Mucosa of stomach (tissue), 1 donor: ENCODE measurements at regions not wholly inside any gene's neighbourhood (a gene's known extent, or its start where the extent isn't known, plus 50 kb on each side); places are given as distances from the start of the nearest gene placed in this dataset.

Experiments used
- H3K27me3 ChIP-seq: one replicate; pipeline ENCODE4 v1.7.0; 2013; ENCODE audit warnings: mild to moderate bottlenecking, low read length; ENCODE audit not compliant: control insufficient read depth, insufficient read depth
- H3K36me3 ChIP-seq: one replicate; pipeline ENCODE4 v1.7.0; 2013; ENCODE audit warnings: low read length; ENCODE audit not compliant: control insufficient read depth, insufficient read depth
- H3K4me1 ChIP-seq: one replicate; pipeline ENCODE4 v1.7.0; 2013; ENCODE audit warnings: mild to moderate bottlenecking, low read length; ENCODE audit not compliant: control insufficient read depth, insufficient read depth
- H3K4me3 ChIP-seq: one replicate; pipeline ENCODE4 v1.7.0; 2013; ENCODE audit warnings: low read length
- H3K9ac ChIP-seq: one replicate; pipeline ENCODE4 v1.7.0; 2013; ENCODE audit warnings: mild to moderate bottlenecking, low read length, moderate library complexity
- H3K9me3 ChIP-seq: one replicate; pipeline ENCODE4 v1.7.0; 2013; ENCODE audit warnings: mild to moderate bottlenecking, low read length, moderate library complexity; ENCODE audit not compliant: control insufficient read depth
- donor health status: Pancreatic carcinoma.

GRCh38 chr1:56415258-56415657 lies 164.1 kb downstream of the PLPP3 start:
- Histone ChIP-seq H3K9ac (no peak overlapping the region), H3K4me3 (no peak overlapping the region), H3K4me1 (peaks cover 45% of the 10 kb centered on the region), H3K27me3 (no peaks in the 10 kb centered on the region), H3K36me3 (no peaks in the 10 kb centered on the region), H3K9me3 (no peaks in the 10 kb centered on the region)

GRCh38 chr1:56414728-56415224 lies 164.6 kb downstream of the PLPP3 start:
- Histone ChIP-seq H3K36me3 (no peaks in the 10 kb centered on the region), H3K4me1 (peaks cover 45% of the 10 kb centered on the region), H3K9me3 (no peaks in the 10 kb centered on the region), H3K9ac (no peak overlapping the region), H3K4me3 (no peak overlapping the region), H3K27me3 (no peaks in the 10 kb centered on the region)

- H3K9ac ChIP-seq = no peak overlapping the region
- H3K27me3 ChIP-seq = no peaks in the 10 kb centered on the region
- H3K36me3 ChIP-seq = no peaks in the 10 kb centered on the region
- H3K4me1 ChIP-seq = peaks cover 45% of the 10 kb centered on the region
- H3K9me3 ChIP-seq = no peaks in the 10 kb centered on the region
- no peak overlapping the region for H3K4me3 ChIP-seq
Measured at GRCh38 chr1:56413671-56414199, 165.6 kb downstream of the PLPP3 start.

GRCh38 chr1:56411484-56412180 lies 167.7 kb downstream of the PLPP3 start:
- Histone ChIP-seq H3K36me3 (no peaks in the 10 kb centered on the region), H3K4me3 (no peak overlapping the region), H3K4me1 (peaks cover 30% of the 10 kb centered on the region), H3K9ac (no peak overlapping the region), H3K27me3 (no peaks in the 10 kb centered on the region), H3K9me3 (no peaks in the 10 kb centered on the region)

GRCh38 chr1:56411021-56411420 lies 168.3 kb downstream of the PLPP3 start:
- no peak overlapping the region for H3K4me3 ChIP-seq
- H3K9ac ChIP-seq = no peak overlapping the region
- no peaks in the 10 kb centered on the region for H3K9me3 ChIP-seq
- H3K4me1 ChIP-seq = peaks cover 24% of the 10 kb centered on the region
- no peaks in the 10 kb centered on the region for H3K36me3 ChIP-seq
- H3K27me3 ChIP-seq = no peaks in the 10 kb centered on the region

- no peaks in the 10 kb centered on the region for H3K9me3 ChIP-seq
- H3K4me1 ChIP-seq = peaks cover 18% of the 10 kb centered on the region
- H3K27me3 ChIP-seq = no peaks in the 10 kb centered on the region
- no peaks in the 10 kb centered on the region for H3K36me3 ChIP-seq
- no peak overlapping the region for H3K9ac ChIP-seq
- no peak overlapping the region for H3K4me3 ChIP-seq
Measured at GRCh38 chr1:56410405-56410804, 169.0 kb downstream of the PLPP3 start.

- Histone ChIP-seq H3K4me1 (peaks cover 7% of the 10 kb centered on the region), H3K9me3 (no peaks in the 10 kb centered on the region), H3K36me3 (no peaks in the 10 kb centered on the region), H3K27me3 (no peaks in the 10 kb centered on the region), H3K4me3 (no peak overlapping the region), H3K9ac (no peak overlapping the region)
Measured at GRCh38 chr1:56409112-56409691, 170.2 kb downstream of the PLPP3 start.

GRCh38 chr1:56406821-56407220 lies 172.5 kb downstream of the PLPP3 start:
- Histone ChIP-seq H3K4me3 (no peak overlapping the region), H3K9me3 (no peaks in the 10 kb centered on the region), H3K4me1 (no peaks in the 10 kb centered on the region), H3K36me3 (no peaks in the 10 kb centered on the region), H3K9ac (no peak overlapping the region), H3K27me3 (no peaks in the 10 kb centered on the region)

- H3K4me1 ChIP-seq = no peaks in the 10 kb centered on the region
- H3K9me3 ChIP-seq = no peaks in the 10 kb centered on the region
- no peak overlapping the region for H3K4me3 ChIP-seq
- no peaks in the 10 kb centered on the region for H3K27me3 ChIP-seq
- H3K9ac ChIP-seq = no peak overlapping the region
- no peaks in the 10 kb centered on the region for H3K36me3 ChIP-seq
Measured at GRCh38 chr1:56404561-56405030, 174.8 kb downstream of the PLPP3 start.

GRCh38 chr1:56404066-56404465 lies 175.3 kb downstream of the PLPP3 start:
- Histone ChIP-seq H3K9me3 (no peaks in the 10 kb centered on the region), H3K36me3 (no peaks in the 10 kb centered on the region), H3K27me3 (no peaks in the 10 kb centered on the region), H3K9ac (no peak overlapping the region), H3K4me3 (no peak overlapping the region), H3K4me1 (no peaks in the 10 kb centered on the region)

- Histone ChIP-seq H3K4me3 (no peak overlapping the region), H3K9me3 (no peaks in the 10 kb centered on the region), H3K27me3 (no peaks in the 10 kb centered on the region), H3K4me1 (no peaks in the 10 kb centered on the region), H3K9ac (no peak overlapping the region), H3K36me3 (no peaks in the 10 kb centered on the region)
Measured at GRCh38 chr1:56403321-56403720, 176.0 kb downstream of the PLPP3 start.

GRCh38 chr1:56401191-56401590 lies 178.2 kb downstream of the PLPP3 start:
- Histone ChIP-seq H3K4me3 (no peak overlapping the region), H3K27me3 (no peaks in the 10 kb centered on the region), H3K4me1 (no peaks in the 10 kb centered on the region), H3K36me3 (no peaks in the 10 kb centered on the region), H3K9ac (no peak overlapping the region), H3K9me3 (no peaks in the 10 kb centered on the region)
